ENCODE measurements at regions not wholly inside any gene's neighbourhood (a gene's known extent, or its start where the extent isn't known, plus 50 kb on each side); places are given as distances from the start of the nearest gene placed in this dataset.

DNA sequence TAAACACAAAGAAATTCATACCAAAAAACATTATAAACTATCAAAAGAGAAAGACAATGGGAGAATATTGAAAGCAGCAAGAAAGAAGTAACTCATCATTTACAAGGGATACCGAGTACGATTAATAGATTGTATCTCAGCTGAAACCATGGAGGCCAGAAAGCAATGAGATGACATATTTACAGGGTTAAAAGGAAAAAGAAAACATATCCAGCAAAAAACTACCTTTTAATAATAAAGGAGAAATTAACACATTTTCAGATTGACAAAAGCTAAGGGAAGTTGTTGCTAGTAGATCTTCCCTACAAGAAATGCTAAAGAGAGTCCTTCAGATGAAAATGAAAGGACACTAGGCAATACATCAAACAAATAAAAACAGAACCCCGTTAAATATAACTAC lies 364.8 kb upstream of the TNC start:
- TF ChIP-seq, protein P1, sequence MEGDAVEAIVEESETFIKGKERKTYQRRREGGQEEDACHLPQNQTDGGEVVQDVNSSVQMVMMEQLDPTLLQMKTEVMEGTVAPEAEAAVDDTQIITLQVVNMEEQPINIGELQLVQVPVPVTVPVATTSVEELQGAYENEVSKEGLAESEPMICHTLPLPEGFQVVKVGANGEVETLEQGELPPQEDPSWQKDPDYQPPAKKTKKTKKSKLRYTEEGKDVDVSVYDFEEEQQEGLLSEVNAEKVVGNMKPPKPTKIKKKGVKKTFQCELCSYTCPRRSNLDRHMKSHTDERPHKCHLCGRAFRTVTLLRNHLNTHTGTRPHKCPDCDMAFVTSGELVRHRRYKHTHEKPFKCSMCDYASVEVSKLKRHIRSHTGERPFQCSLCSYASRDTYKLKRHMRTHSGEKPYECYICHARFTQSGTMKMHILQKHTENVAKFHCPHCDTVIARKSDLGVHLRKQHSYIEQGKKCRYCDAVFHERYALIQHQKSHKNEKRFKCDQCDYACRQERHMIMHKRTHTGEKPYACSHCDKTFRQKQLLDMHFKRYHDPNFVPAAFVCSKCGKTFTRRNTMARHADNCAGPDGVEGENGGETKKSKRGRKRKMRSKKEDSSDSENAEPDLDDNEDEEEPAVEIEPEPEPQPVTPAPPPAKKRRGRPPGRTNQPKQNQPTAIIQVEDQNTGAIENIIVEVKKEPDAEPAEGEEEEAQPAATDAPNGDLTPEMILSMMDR (IDR thresholded peaks at IDR 0.05; ENCODE audit: low read depth, low read length, missing input control), result no peak
- TF ChIP-seq, protein P2, sequence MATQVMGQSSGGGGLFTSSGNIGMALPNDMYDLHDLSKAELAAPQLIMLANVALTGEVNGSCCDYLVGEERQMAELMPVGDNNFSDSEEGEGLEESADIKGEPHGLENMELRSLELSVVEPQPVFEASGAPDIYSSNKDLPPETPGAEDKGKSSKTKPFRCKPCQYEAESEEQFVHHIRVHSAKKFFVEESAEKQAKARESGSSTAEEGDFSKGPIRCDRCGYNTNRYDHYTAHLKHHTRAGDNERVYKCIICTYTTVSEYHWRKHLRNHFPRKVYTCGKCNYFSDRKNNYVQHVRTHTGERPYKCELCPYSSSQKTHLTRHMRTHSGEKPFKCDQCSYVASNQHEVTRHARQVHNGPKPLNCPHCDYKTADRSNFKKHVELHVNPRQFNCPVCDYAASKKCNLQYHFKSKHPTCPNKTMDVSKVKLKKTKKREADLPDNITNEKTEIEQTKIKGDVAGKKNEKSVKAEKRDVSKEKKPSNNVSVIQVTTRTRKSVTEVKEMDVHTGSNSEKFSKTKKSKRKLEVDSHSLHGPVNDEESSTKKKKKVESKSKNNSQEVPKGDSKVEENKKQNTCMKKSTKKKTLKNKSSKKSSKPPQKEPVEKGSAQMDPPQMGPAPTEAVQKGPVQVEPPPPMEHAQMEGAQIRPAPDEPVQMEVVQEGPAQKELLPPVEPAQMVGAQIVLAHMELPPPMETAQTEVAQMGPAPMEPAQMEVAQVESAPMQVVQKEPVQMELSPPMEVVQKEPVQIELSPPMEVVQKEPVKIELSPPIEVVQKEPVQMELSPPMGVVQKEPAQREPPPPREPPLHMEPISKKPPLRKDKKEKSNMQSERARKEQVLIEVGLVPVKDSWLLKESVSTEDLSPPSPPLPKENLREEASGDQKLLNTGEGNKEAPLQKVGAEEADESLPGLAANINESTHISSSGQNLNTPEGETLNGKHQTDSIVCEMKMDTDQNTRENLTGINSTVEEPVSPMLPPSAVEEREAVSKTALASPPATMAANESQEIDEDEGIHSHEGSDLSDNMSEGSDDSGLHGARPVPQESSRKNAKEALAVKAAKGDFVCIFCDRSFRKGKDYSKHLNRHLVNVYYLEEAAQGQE (IDR thresholded peaks at IDR 0.05), result no peak
- TF ChIP-seq EGR1 (IDR thresholded peaks at IDR 0.05; ENCODE audit: low read depth in 2 of 2) (no peak), GABPA (IDR thresholded peaks at IDR 0.05 in 1 of 2, conservative IDR thresholded peaks at IDR 0.05 in 1 of 2) (no peak), RAD21 (IDR thresholded peaks at IDR 0.05) (no peak), HNF4G (IDR thresholded peaks at IDR 0.05) (no peak)
- TF ChIP-seq, protein P3, sequence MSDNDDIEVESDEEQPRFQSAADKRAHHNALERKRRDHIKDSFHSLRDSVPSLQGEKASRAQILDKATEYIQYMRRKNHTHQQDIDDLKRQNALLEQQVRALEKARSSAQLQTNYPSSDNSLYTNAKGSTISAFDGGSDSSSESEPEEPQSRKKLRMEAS (IDR thresholded peaks at IDR 0.05), result no peak

Data from liver (tissue), 3 donors.